H1 (cell line): ENCODE measurements at regions not wholly inside any gene's neighbourhood (a gene's known extent, or its start where the extent isn't known, plus 50 kb on each side); places are given as distances from the start of the nearest gene placed in this dataset.

Experiments used
- CTCF ChIA-PET: fragments of 300-600 bp; sonication (Branson Sonifier 250); formaldehyde crosslinking; loops from one replicate; lab custom pipeline; 2021; ENCODE audit not compliant: partially characterized antibody; lab: Charles Lee
- POLR2A ChIA-PET: fragments of 300-600 bp; sonication (Branson Sonifier 250); formaldehyde crosslinking; loops from one replicate; lab custom pipeline; 2021; ENCODE audit warnings: inconsistent platforms; ENCODE audit not compliant: partially characterized antibody; lab: Charles Lee
- DNase-seq, 2 experiments: peaks; one replicate each; pipeline versions ENCODE4 v3.0.0 to v3.0.0-alpha.2; 2010 to 2022; ENCODE audit warnings: low spot score in 2 of 2, low read depth in 1 of 2, mixed read lengths in 1 of 2
- FAIRE-seq: peaks from 2 replicates; lab custom pipeline; 2011; peaks lifted over from hg19 to GRCh38; lab: Jason Lieb, UNC
- H2AFZ ChIP-seq: 2 replicates; pipeline ENCODE4 v1.8.1; 2012; ENCODE audit warnings: low read length, inconsistent platforms
- H2AK5ac ChIP-seq: 2 replicates; pipeline ENCODE4 v1.6.1; 2013; ENCODE audit warnings: low read depth, low read length
- H2BK120ac ChIP-seq: replicated peaks from 2 replicates; pipeline ENCODE3; 2013; ENCODE audit warnings: low read depth, low read length, inconsistent platforms
- H2BK12ac ChIP-seq: 2 replicates; pipeline ENCODE4 v1.6.1; 2013; ENCODE audit warnings: low read depth, low read length
- H2BK15ac ChIP-seq: 2 replicates; pipeline ENCODE4 v1.6.1; 2013; ENCODE audit warnings: low read length
- H2BK20ac ChIP-seq: 2 replicates; pipeline ENCODE4 v1.6.1; 2013; ENCODE audit warnings: low read length
- H2BK5ac ChIP-seq: 2 replicates; pipeline ENCODE4 v1.6.1; 2013; ENCODE audit warnings: low read depth, low read length
- H3K14ac ChIP-seq: 2 replicates; pipeline ENCODE4 v1.6.1; 2013; ENCODE audit warnings: inconsistent platforms; ENCODE audit not compliant: insufficient read length
- H3K18ac ChIP-seq: 2 replicates; pipeline ENCODE4 v1.6.1; 2013; ENCODE audit warnings: low read length; ENCODE audit errors: extremely low read depth
- H3K23ac ChIP-seq: 2 replicates; pipeline ENCODE4 v1.6.1; 2013; ENCODE audit warnings: inconsistent platforms; ENCODE audit not compliant: insufficient read length
- H3K23me2 ChIP-seq: 2 replicates; pipeline ENCODE4 v1.6.1; 2013; ENCODE audit warnings: low read depth, low read length
- H3K27ac ChIP-seq: 2 replicates; pipeline ENCODE4 v1.6.1; 2011; ENCODE audit warnings: low read depth, low read length, inconsistent platforms
- H3K27me3 ChIP-seq, 4 experiments: replicated peaks in 1 of 4; 1 replicate in 1 of 4; 2 replicates in 3 of 4; pipeline versions ENCODE4 v1.6.1 to v1.8.1; 2011 to 2013; ENCODE audit warnings: low read length in 3 of 4, mild to moderate bottlenecking in 3 of 4, inconsistent platforms in 2 of 4, mixed read lengths in 2 of 4, moderate library complexity in 1 of 4; ENCODE audit not compliant: control insufficient read depth in 3 of 4, insufficient read depth in 3 of 4; ENCODE audit errors: extremely low read depth in 1 of 4
- H3K36me3 ChIP-seq, 4 experiments: 2 replicates each; pipeline versions ENCODE4 v1.6.1 to v1.8.1; 2011 to 2013; ENCODE audit warnings: mild to moderate bottlenecking in 4 of 4, low read length in 3 of 4, moderate library complexity in 2 of 4, control low read depth in 1 of 4, inconsistent platforms in 1 of 4; ENCODE audit not compliant: insufficient read depth in 4 of 4, control insufficient read depth in 2 of 4
- H3K4ac ChIP-seq: replicated peaks from 2 replicates; pipeline ENCODE3; 2013; ENCODE audit warnings: low read length, low read depth, mixed read lengths, inconsistent platforms; ENCODE audit not compliant: insufficient read length
- H3K4me1 ChIP-seq, 4 experiments: replicated peaks in 1 of 4; 1 replicate in 1 of 4; 2 replicates in 3 of 4; pipeline versions ENCODE4 v1.6.1 to v1.8.1; 2011 to 2013; ENCODE audit warnings: low read length in 3 of 4, inconsistent platforms in 2 of 4, mixed read lengths in 1 of 4; ENCODE audit not compliant: insufficient read depth in 4 of 4, control insufficient read depth in 3 of 4
- H3K4me2 ChIP-seq, 2 experiments: 2 replicates each; pipeline versions ENCODE4 v1.6.1 to v1.8.1; 2011 to 2013; ENCODE audit warnings: low read depth in 2 of 2, low read length in 2 of 2, control low read depth in 1 of 2, inconsistent platforms in 1 of 2, mild to moderate bottlenecking in 1 of 2; ENCODE audit not compliant: insufficient read depth in 1 of 2
- H3K4me3 ChIP-seq, 4 experiments: fragments of 200-600, 300-600 bp in 1 of 4; sonication (generic), shearing (Covaris generic), sonication (Bioruptor Twin) in 1 of 4; 2 replicates each; pipeline versions ENCODE4 v1.5.1 to v1.8.1; 2011 to 2016; ENCODE audit warnings: low read length in 4 of 4, low read depth in 3 of 4, control low read depth in 2 of 4, inconsistent platforms in 2 of 4, mild to moderate bottlenecking in 2 of 4, mixed read lengths in 1 of 4, moderate library complexity in 1 of 4; ENCODE audit not compliant: insufficient read depth in 2 of 4; ENCODE audit errors: extremely low read depth in 1 of 4
- H3K56ac ChIP-seq: replicated peaks from 2 replicates; pipeline ENCODE3; 2013; ENCODE audit warnings: low read depth, mild to moderate bottlenecking, mixed read lengths, low read length, inconsistent platforms; ENCODE audit not compliant: insufficient read length
- H3K79me1 ChIP-seq: 2 replicates; pipeline ENCODE4 v1.6.1; 2013; ENCODE audit warnings: low read depth, low read length, control low read depth
- H3K79me2 ChIP-seq, 2 experiments: 2 replicates each; pipeline versions ENCODE4 v1.6.1 to v1.8.1; 2012 to 2013; ENCODE audit warnings: low read length in 2 of 2, mild to moderate bottlenecking in 2 of 2, inconsistent platforms in 1 of 2; ENCODE audit not compliant: insufficient read depth in 2 of 2, control insufficient read depth in 1 of 2
- H3K9ac ChIP-seq, 4 experiments: replicated peaks in 1 of 4; 1 replicate in 1 of 4; 2 replicates in 3 of 4; pipeline versions ENCODE4 v1.6.1 to v1.8.1; 2011 to 2013; ENCODE audit warnings: low read depth in 3 of 4, low read length in 3 of 4, control low read depth in 2 of 4, mild to moderate bottlenecking in 2 of 4, moderate library complexity in 2 of 4, inconsistent platforms in 1 of 4; ENCODE audit errors: extremely low read depth in 1 of 4
- H3K9me3 ChIP-seq, 2 experiments: 2 replicates each; pipeline versions ENCODE4 v1.6.1 to v1.8.1; 2012 to 2013; ENCODE audit warnings: mild to moderate bottlenecking in 2 of 2, moderate library complexity in 2 of 2, control low read depth in 1 of 2, inconsistent platforms in 1 of 2, low read depth in 1 of 2, low read length in 1 of 2, mixed read lengths in 1 of 2; ENCODE audit not compliant: insufficient read depth in 2 of 2
- H4K20me1 ChIP-seq, 2 experiments: replicated peaks in 1 of 2; 2 replicates each; pipeline versions ENCODE3 to v1.8.1; 2011 to 2013; ENCODE audit warnings: inconsistent platforms in 2 of 2, low read length in 2 of 2, mild to moderate bottlenecking in 1 of 2; ENCODE audit not compliant: insufficient read depth in 2 of 2, control insufficient read depth in 1 of 2
- H4K5ac ChIP-seq: 2 replicates; pipeline ENCODE4 v1.6.1; 2013; ENCODE audit warnings: low read length, low read depth, mixed read lengths, inconsistent platforms; ENCODE audit not compliant: insufficient read length
- H4K8ac ChIP-seq: 2 replicates; pipeline ENCODE4 v1.8.0; 2013; ENCODE audit warnings: mild to moderate bottlenecking, moderate library complexity, low read length, inconsistent platforms; ENCODE audit not compliant: insufficient read depth; ENCODE audit errors: extremely low read depth
- H4K91ac ChIP-seq: replicated peaks from 2 replicates; pipeline ENCODE3; 2013; ENCODE audit warnings: low read length, mixed read lengths, inconsistent platforms; ENCODE audit not compliant: insufficient read length
- ASH2L ChIP-seq: fragments of 200-600, 300-600 bp; sonication (generic); IDR thresholded peaks from one replicate; pipeline ENCODE4 v1.7.1; 2017; ENCODE audit warnings: low read length
- ATF3 ChIP-seq: IDR thresholded peaks from 2 replicates; pipeline ENCODE4 v1.6.1; 2011; ENCODE audit warnings: low read depth, mild to moderate bottlenecking, low read length; ENCODE audit not compliant: insufficient read depth
- BACH1 ChIP-seq: IDR thresholded peaks from 2 replicates; pipeline ENCODE4 v1.6.1; 2012; ENCODE audit warnings: low read length, improper control_type of control experiment
- BRCA1 ChIP-seq: IDR thresholded peaks from 2 replicates; pipeline ENCODE4 v1.6.1; 2012; ENCODE audit warnings: low read depth, low read length, improper control_type of control experiment
- GABPA ChIP-seq: IDR thresholded peaks from 2 replicates; pipeline ENCODE4 v1.6.1; 2011; ENCODE audit warnings: mild to moderate bottlenecking, low read length, moderate library complexity, borderline replicate concordance; ENCODE audit not compliant: insufficient read depth
- GTF2F1 ChIP-seq: IDR thresholded peaks from 2 replicates; pipeline ENCODE4 v1.6.1; 2012; ENCODE audit warnings: low read depth, low read length, improper control_type of control experiment, borderline replicate concordance
- JUN ChIP-seq: IDR thresholded peaks from 2 replicates; pipeline ENCODE4 v1.6.1; 2011; ENCODE audit warnings: low read depth, mild to moderate bottlenecking, improper control_type of control experiment, low read length
- KDM4A ChIP-seq: IDR thresholded peaks from one replicate; pipeline ENCODE4 v1.7.1; 2012; ENCODE audit warnings: low read depth, mild to moderate bottlenecking, moderate library complexity, low read length, inconsistent platforms; ENCODE audit not compliant: severe bottlenecking
- PHF8 ChIP-seq: fragments of 200-600 bp; sonication (generic); conservative IDR thresholded peaks from 2 replicates; pipeline ENCODE4 v1.7.1; 2012; ENCODE audit warnings: low read depth, mild to moderate bottlenecking, inconsistent platforms, low read length, moderate library complexity
- RAD21 ChIP-seq, 2 experiments: IDR thresholded peaks in 1 of 2; conservative IDR thresholded peaks in 1 of 2; 2 replicates each; pipeline ENCODE4 v1.6.1; 2011; ENCODE audit warnings: low read depth in 2 of 2, low read length in 2 of 2, improper control_type of control experiment in 1 of 2, inconsistent platforms in 1 of 2, mild to moderate bottlenecking in 1 of 2, moderate library complexity in 1 of 2
- SP1 ChIP-seq: IDR thresholded peaks from 2 replicates; pipeline ENCODE4 v1.6.1; 2011; ENCODE audit warnings: low read depth, low read length
- SP4 ChIP-seq: IDR thresholded peaks from 2 replicates; pipeline ENCODE4 v1.6.1; 2012; ENCODE audit warnings: low read length, inconsistent platforms
- TAF1 ChIP-seq: IDR thresholded peaks from 2 replicates; pipeline ENCODE4 v1.6.1; 2011; ENCODE audit warnings: mild to moderate bottlenecking, low read depth, low read length
- ZNF274 ChIP-seq: IDR thresholded peaks from 2 replicates; pipeline ENCODE4 v1.7.0; 2012; ENCODE audit warnings: low read length, borderline replicate concordance; ENCODE audit errors: extremely low read depth
- WGBS, 2 experiments: shearing (Covaris generic) in 1 of 2; methylation state at CpG; one replicate each; pipeline versions ENCODE4 v1.1.6 to v1.1.7; 2013 to 2015; ENCODE audit warnings: low lambda C conversion rate in 2 of 2, mixed read lengths in 2 of 2, inconsistent platforms in 1 of 2, low coverage in 1 of 2, missing lambda C conversion rate in 1 of 2; ENCODE audit not compliant: insufficient replicate concordance in 2 of 2, insufficient coverage in 1 of 2, insufficient read length in 1 of 2; ENCODE audit errors: extremely low coverage in 1 of 2, missing lambda C conversion rate in 1 of 2; 5-methylcytosine and 5-hydroxymethylcytosine counted together

DNA sequence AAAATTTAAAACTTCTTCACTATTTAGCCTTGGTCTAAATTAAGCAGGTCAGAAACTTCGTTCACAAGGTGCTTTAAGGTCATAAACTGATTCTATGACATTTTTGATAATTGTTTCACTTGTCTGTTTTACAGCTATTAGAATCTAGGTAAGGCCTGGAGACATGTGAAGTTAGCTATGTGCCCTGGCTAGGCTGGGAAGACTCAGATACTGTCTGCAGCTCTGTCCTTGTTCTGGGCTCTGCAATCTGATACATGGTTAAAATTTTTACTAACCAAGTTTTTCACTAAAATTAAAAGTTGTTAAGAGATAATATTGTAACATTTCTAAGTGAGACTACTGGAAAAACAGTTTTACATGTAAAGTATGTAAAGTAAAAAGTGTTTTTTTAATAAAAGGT lies 479.6 kb upstream of the EPHA6 start:
- 96% methylated on average over 1 of the region's 1 CpG; no CpG with 5 or more reads in 1 of the 2 experiments for WGBS, 2 experiments
- no peak overlapping the region for H2BK5ac ChIP-seq
- H3K79me2 ChIP-seq, result no peaks in the 10 kb centered on the region
- H2BK15ac ChIP-seq, result no peak overlapping the region
- H2AK5ac ChIP-seq, result no peak overlapping the region
- no peaks in the 10 kb centered on the region for H4K20me1 ChIP-seq
- no peak overlapping the region for H3K4ac ChIP-seq
- H3K27ac ChIP-seq, result no peak overlapping the region
- H3K14ac ChIP-seq, result no peak overlapping the region
- no peaks in the 10 kb centered on the region for H3K79me1 ChIP-seq
- H3K9me3 ChIP-seq, result 0 out of 4 replicates have a peak, but pooled peaks cover 0 to 2% of the 10 kb centered on the region in 2 experiments
- no peak overlapping the region for H3K4me2 ChIP-seq
- H3K27me3 ChIP-seq, result no peaks in the 10 kb centered on the region
- no peaks in the 10 kb centered on the region for H3K23me2 ChIP-seq
- peaks cover 0 to 5% (median 0%) of the 10 kb centered on the region in 4 experiments; a peak in 2 of 7 replicates for H3K4me1 ChIP-seq
- no peak overlapping the region for H4K8ac ChIP-seq
- ChIA-PET CTCF (no interaction called here), POLR2A (no interaction called here)
- H4K5ac ChIP-seq, result no peak overlapping the region
- H2AFZ ChIP-seq, result no peak overlapping the region
- no peak overlapping the region for H3K4me3 ChIP-seq
- H4K91ac ChIP-seq, result no peak overlapping the region
- no peak overlapping the region for H2BK20ac ChIP-seq
- no peak overlapping the region for H2BK120ac ChIP-seq
- H3K36me3 ChIP-seq, result no peaks in the 10 kb centered on the region
- no peak overlapping the region for H3K9ac ChIP-seq
- no peak overlapping the region for H3K56ac ChIP-seq
- no peak overlapping the region for H3K18ac ChIP-seq
- H2BK12ac ChIP-seq, result no peak overlapping the region
- no peak for FAIRE-seq
- H3K23ac ChIP-seq, result no peak overlapping the region
- DNase-seq, result no peak
- TF ChIP-seq TAF1 (no peak), ATF3 (no peak), SP4 (no peak), RAD21 (IDR thresholded peaks at IDR 0.05 in 1 of 2, conservative IDR thresholded peaks at IDR 0.05 in 1 of 2; ENCODE audit: low read depth in 2 of 2, low read length in 2 of 2) (no peak), ZNF274 (no peak), SP1 (no peak), PHF8 (no peak), GTF2F1 (no peak), BACH1 (no peak), JUN (no peak), BRCA1 (no peak), ASH2L (no peak), KDM4A (no peak), GABPA (no peak)
